ENCODE measurements at regions not wholly inside any gene's neighbourhood (a gene's known extent, or its start where the extent isn't known, plus 50 kb on each side); places are given as distances from the start of the nearest gene placed in this dataset.

GRCh38 chr13:40271931-40272775, 394.3 kb downstream of the FOXO1 start:
- DNase-seq = no peak

GRCh38 chr13:40272776-40273139, 393.7 kb downstream of the FOXO1 start:
- no peak for DNase-seq

GRCh38 chr13:40273253-40274025, 393.0 kb downstream of the FOXO1 start:
- no peak for DNase-seq

- no peak for DNase-seq
Measured at GRCh38 chr13:40274103-40274502, 392.3 kb downstream of the FOXO1 start.

- no peak for DNase-seq
Measured at GRCh38 chr13:40275155-40275554, 391.3 kb downstream of the FOXO1 start.

- DNase-seq = no peak
Measured at GRCh38 chr13:40275636-40276035, 390.8 kb downstream of the FOXO1 start.

- no peak for DNase-seq
Measured at GRCh38 chr13:40283666-40284065, 382.8 kb downstream of the FOXO1 start.

- DNase-seq = no peak
Measured at GRCh38 chr13:40285634-40286033, 380.8 kb downstream of the FOXO1 start.

GRCh38 chr13:40287428-40287827, 379.0 kb downstream of the FOXO1 start:
- DNase-seq = no peak

GRCh38 chr13:40288259-40288658, 378.2 kb downstream of the FOXO1 start:
- DNase-seq = no peak

GRCh38 chr13:40290758-40291157, 375.7 kb downstream of the FOXO1 start:
- no peak for DNase-seq

GRCh38 chr13:40292108-40292507, 374.3 kb downstream of the FOXO1 start:
- DNase-seq = no peak

GRCh38 chr13:40292536-40292935, 373.9 kb downstream of the FOXO1 start:
- DNase-seq = no peak

GRCh38 chr13:40302351-40302750, 364.1 kb downstream of the FOXO1 start:
- no peak for DNase-seq

GRCh38 chr13:40304391-40304790, 362.1 kb downstream of the FOXO1 start:
- no peak for DNase-seq

- no peak for DNase-seq
Measured at GRCh38 chr13:40306817-40307216, 359.6 kb downstream of the FOXO1 start.

GRCh38 chr13:40309881-40310280, 356.6 kb downstream of the FOXO1 start:
- DNase-seq = no peak

- peak; percentile 6 for DNase-seq
Measured at GRCh38 chr13:40311356-40312101, 354.9 kb downstream of the FOXO1 start.

GRCh38 chr13:40313269-40314200, 352.9 kb downstream of the FOXO1 start:
- no peak for DNase-seq

GRCh38 chr13:40315416-40316064, 350.9 kb downstream of the FOXO1 start:
- DNase-seq = no peak

GRCh38 chr13:40316301-40316700, 350.1 kb downstream of the FOXO1 start:
- no peak for DNase-seq

GRCh38 chr13:40317980-40318327, 348.5 kb downstream of the FOXO1 start:
- DNase-seq = no peak

Data from NCI-H1092 (cell line).